GM23338 (cell line): ENCODE measurements at regions not wholly inside any gene's neighbourhood (a gene's known extent, or its start where the extent isn't known, plus 50 kb on each side); places are given as distances from the start of the nearest gene placed in this dataset.

ENCODE experiments used
- ATAC-seq: fragments of 200-7000 bp; cut with Tn5 transposase; 3 replicates; pipeline ENCODE4 v1.9.1; 2020
- DNase-seq: peaks from one replicate; pipeline ENCODE4 v3.0.0-alpha.2; 2015; ENCODE audit warnings: low spot score
- H2AFZ ChIP-seq: fragments of 200-600 bp; sonication (generic); 2 replicates; pipeline ENCODE4 v1.8.0; 2016; ENCODE audit warnings: antibody characterized with exemption, mild to moderate bottlenecking, moderate library complexity
- H3F3A ChIP-seq: fragments of 200-600 bp; sonication (generic); replicated peaks from 2 replicates; pipeline ENCODE4 v1.8.0; 2017; ENCODE audit warnings: antibody characterized with exemption, mixed run types, low read depth
- H3K27ac ChIP-seq: fragments of 200-600 bp; sonication (generic); 2 replicates; pipeline ENCODE4 v1.6.1; 2016; ENCODE audit warnings: low read depth
- H3K27me3 ChIP-seq: fragments of 200-600 bp; sonication (generic); 2 replicates; pipeline ENCODE4 v1.8.0; 2016; ENCODE audit warnings: mild to moderate bottlenecking, mixed run types, moderate library complexity; ENCODE audit not compliant: insufficient read depth
- H3K36me3 ChIP-seq: fragments of 200-600 bp; sonication (generic); 2 replicates; pipeline ENCODE4 v1.8.0; 2016; ENCODE audit warnings: mild to moderate bottlenecking; ENCODE audit not compliant: insufficient read depth
- H3K4me1 ChIP-seq: fragments of 200-600 bp; sonication (generic); 2 replicates; pipeline ENCODE4 v1.8.0; 2016; ENCODE audit warnings: mild to moderate bottlenecking, moderate library complexity; ENCODE audit not compliant: insufficient read depth
- H3K4me2 ChIP-seq: fragments of 200-600 bp; sonication (generic); 2 replicates; pipeline ENCODE4 v1.7.1; 2017; ENCODE audit warnings: mixed run types
- H3K4me3 ChIP-seq: fragments of 200-600 bp; sonication (generic); 2 replicates; pipeline ENCODE4 v1.6.1; 2016; ENCODE audit warnings: mixed run types
- H3K79me2 ChIP-seq: fragments of 200-600 bp; sonication (generic); replicated peaks from 2 replicates; pipeline ENCODE4 v1.8.0; 2017; ENCODE audit warnings: mild to moderate bottlenecking; ENCODE audit not compliant: insufficient read depth
- H3K9me2 ChIP-seq: fragments of 200-600 bp; sonication (generic); 2 replicates; pipeline ENCODE4 v1.8.0; 2017; ENCODE audit not compliant: insufficient read depth
- H4K20me1 ChIP-seq: fragments of 200-600 bp; sonication (generic); replicated peaks from 2 replicates; pipeline ENCODE4 v1.8.0; 2017; ENCODE audit warnings: mild to moderate bottlenecking; ENCODE audit not compliant: insufficient read depth
- H3K27ac Mint-ChIP-seq: 2 replicates; pipeline ENCODE4 v1.8.0; 2020; ENCODE audit warnings: inconsistent platforms, mild to moderate bottlenecking, moderate library complexity, mixed read lengths
- H3K27me3 Mint-ChIP-seq: 3 replicates; pipeline ENCODE4 v1.8.0; 2022; ENCODE audit warnings: low read depth, mild to moderate bottlenecking, moderate library complexity, mixed read lengths, inconsistent platforms; ENCODE audit not compliant: insufficient read depth, poor library complexity
- H3K36me3 Mint-ChIP-seq: 3 replicates; pipeline ENCODE4 v1.8.0; 2021; ENCODE audit warnings: low read depth, mild to moderate bottlenecking, inconsistent platforms, moderate library complexity, mixed read lengths
- H3K4me1 Mint-ChIP-seq: 3 replicates; pipeline ENCODE4 v1.8.0; 2020; ENCODE audit warnings: mild to moderate bottlenecking, inconsistent platforms, mixed read lengths
- H3K4me3 Mint-ChIP-seq: 3 replicates; pipeline ENCODE4 v1.8.0; 2021; ENCODE audit warnings: moderate library complexity, mild to moderate bottlenecking, inconsistent platforms, mixed read lengths
- H3K9me3 Mint-ChIP-seq: 3 replicates; pipeline ENCODE4 v1.8.0; 2020; ENCODE audit warnings: moderate library complexity, mild to moderate bottlenecking, inconsistent platforms, mixed read lengths
- EZH2phosphoT487 ChIP-seq: fragments of 200-600 bp; sonication (generic); IDR thresholded peaks from one replicate; pipeline ENCODE4 v1.8.1; 2018; ENCODE audit warnings: antibody characterized with exemption; ENCODE audit not compliant: unreplicated experiment
- NANOG ChIP-seq: IDR thresholded peaks from 2 replicates; pipeline ENCODE4 v1.6.1; 2016; ENCODE audit warnings: antibody characterized with exemption, borderline replicate concordance
- STAT1 ChIP-seq: IDR thresholded peaks from one replicate; pipeline ENCODE4 v1.6.1; 2016; ENCODE audit warnings: antibody characterized with exemption; ENCODE audit not compliant: unreplicated experiment
- ZNF331 ChIP-seq: fragments of 250-450 bp; sonication (Bioruptor Pico); IDR thresholded peaks from 2 replicates; pipeline ENCODE4 v1.5.0; 2020; ENCODE audit warnings: low read depth, mild to moderate bottlenecking, moderate library complexity
- ZNF462 ChIP-seq: fragments of 250-450 bp; sonication (Bioruptor Pico); IDR thresholded peaks from 2 replicates; pipeline ENCODE4 v1.5.0; 2020; ENCODE audit warnings: mild to moderate bottlenecking, moderate library complexity
- TF ChIP-seq, protein P1 (sequence below): IDR thresholded peaks from 2 replicates; pipeline ENCODE4 v1.6.1; 2016; ENCODE audit warnings: antibody characterized with exemption

GRCh38 chr15:47582233-47582632 lies 135.1 kb upstream of the SEMA6D start:
- ATAC-seq (peak; percentile 84), DNase-seq (peak; percentile 55)
- Mint-ChIP-seq H3K36me3 (no peaks in the 10 kb centered on the region), H3K27ac (no peak overlapping the region), H3K9me3 (no peaks in the 10 kb centered on the region), H3K27me3 (peaks cover 3% of the 10 kb centered on the region), H3K4me3 (no peak overlapping the region), H3K4me1 (peaks cover 8% of the 10 kb centered on the region)
- Histone ChIP-seq H3K79me2 (no peaks in the 10 kb centered on the region), H3K36me3 (no peaks in the 10 kb centered on the region), H4K20me1 (no peaks in the 10 kb centered on the region), H3K4me2 (0 out of 2 replicates have a peak overlapping the region, but pooled peaks have one; percentile 37), H3K4me3 (no peak overlapping the region), H3F3A (no peaks in the 10 kb centered on the region), H3K27ac (no peak overlapping the region), H3K9me2 (peaks cover 17% of the 10 kb centered on the region; the same call in 1 of the 2 replicates), H3K27me3 (no peaks in the 10 kb centered on the region), H2AFZ (no peak overlapping the region), H3K4me1 (peaks cover 14% of the 10 kb centered on the region)
- no peak for TF ChIP-seq ZNF462
- no peak for TF ChIP-seq ZNF331 (CRISPR knock-in tag)
- TF ChIP-seq, protein P1, sequence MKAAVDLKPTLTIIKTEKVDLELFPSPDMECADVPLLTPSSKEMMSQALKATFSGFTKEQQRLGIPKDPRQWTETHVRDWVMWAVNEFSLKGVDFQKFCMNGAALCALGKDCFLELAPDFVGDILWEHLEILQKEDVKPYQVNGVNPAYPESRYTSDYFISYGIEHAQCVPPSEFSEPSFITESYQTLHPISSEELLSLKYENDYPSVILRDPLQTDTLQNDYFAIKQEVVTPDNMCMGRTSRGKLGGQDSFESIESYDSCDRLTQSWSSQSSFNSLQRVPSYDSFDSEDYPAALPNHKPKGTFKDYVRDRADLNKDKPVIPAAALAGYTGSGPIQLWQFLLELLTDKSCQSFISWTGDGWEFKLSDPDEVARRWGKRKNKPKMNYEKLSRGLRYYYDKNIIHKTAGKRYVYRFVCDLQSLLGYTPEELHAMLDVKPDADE: no peak
- TF ChIP-seq STAT1: no peak
- no peak for TF ChIP-seq EZH2phosphoT487
- TF ChIP-seq NANOG: no peak

GRCh38 chr15:47584316-47584715 lies 133.0 kb upstream of the SEMA6D start:
- H3K36me3 ChIP-seq: no peaks in the 10 kb centered on the region
- TF ChIP-seq, protein P1: no peak

More at GRCh38 chr15:47584316-47584715, 133.0 kb upstream of the SEMA6D start:
- Histone ChIP-seq H3K4me2 (no peak overlapping the region), H3K9me2 (peaks cover 21% of the 10 kb centered on the region), H3K27me3 (no peaks in the 10 kb centered on the region), H3K79me2 (no peaks in the 10 kb centered on the region), H3K4me1 (peaks cover 14% of the 10 kb centered on the region), H3K27ac (no peak overlapping the region), H2AFZ (peak overlapping the region; percentile 43; the same call in 1 of the 2 replicates), H4K20me1 (no peaks in the 10 kb centered on the region), H3F3A (no peaks in the 10 kb centered on the region), H3K4me3 (no peak overlapping the region)
- Mint-ChIP-seq H3K27ac (no peak overlapping the region), H3K9me3 (no peaks in the 10 kb centered on the region), H3K4me3 (no peak overlapping the region), H3K4me1 (peaks cover 12% of the 10 kb centered on the region), H3K36me3 (no peaks in the 10 kb centered on the region), H3K27me3 (peaks cover 3% of the 10 kb centered on the region)
- ATAC-seq: no peak
- no peak for DNase-seq
